GM23248 (cell line): ENCODE measurements at regions not wholly inside any gene's neighbourhood (a gene's known extent, or its start where the extent isn't known, plus 50 kb on each side); places are given as distances from the start of the nearest gene placed in this dataset.

ENCODE experiments used
- EZH2 ChIP-seq: fragments of 200-600 bp; sonication (generic); IDR thresholded peaks from 2 replicates; pipeline ENCODE4 v1.6.1; 2018; ENCODE audit warnings: antibody characterized with exemption, mild to moderate bottlenecking; ENCODE audit not compliant: insufficient read depth, poor library complexity, severe bottlenecking
- EZH2phosphoT487 ChIP-seq: fragments of 200-600 bp; sonication (generic); IDR thresholded peaks from 2 replicates; pipeline ENCODE4 v1.6.1; 2018; ENCODE audit warnings: antibody characterized with exemption, moderate library complexity, mild to moderate bottlenecking, low read depth; ENCODE audit not compliant: insufficient read depth

GRCh38 chr20:12067686-12068085 lies 150.0 kb downstream of the BTBD3 start:
- no peak for TF ChIP-seq EZH2
- TF ChIP-seq EZH2phosphoT487, result no peak
